AG04450 (cell line): ENCODE measurements at regions not wholly inside any gene's neighbourhood (a gene's known extent, or its start where the extent isn't known, plus 50 kb on each side); places are given as distances from the start of the nearest gene placed in this dataset.
"Not testable (repeated sequence)": the region's sequence is repeated elsewhere in the genome, so short reads cannot be mapped to it uniquely, and the experiment has no call there.

ENCODE experiments used
- CTCF ChIA-PET: fragments of 300-600, 350-600 bp; formaldehyde crosslinking; extraction: SDS; loops from one replicate; lab custom pipeline; 2022; ENCODE audit warnings: antibody characterized with exemption, inconsistent platforms; lab: Charles Lee
- POLR2A ChIA-PET: fragments of 350-600 bp; formaldehyde crosslinking; extraction: SDS; loops from one replicate; lab custom pipeline; 2021; ENCODE audit warnings: antibody characterized with exemption, inconsistent platforms; lab: Yijun Ruan, JAX
- DNase-seq: peaks from one replicate; pipeline ENCODE4 v3.0.0-alpha.2; 2011; ENCODE audit warnings: low read depth, low spot score
- H3K27ac ChIP-seq: one replicate; pipeline ENCODE4 v1.5.1; 2012; ENCODE audit warnings: low read depth, low read length, control low read depth
- H3K27me3 ChIP-seq: one replicate; pipeline ENCODE4 v1.6.0; 2012; ENCODE audit warnings: low read length; ENCODE audit not compliant: control insufficient read depth, insufficient read depth
- H3K4me3 ChIP-seq: 2 replicates; pipeline ENCODE4 v1.5.1; 2011; ENCODE audit warnings: mild to moderate bottlenecking, low read depth, low read length, control low read depth
- H3K9me3 ChIP-seq: 2 replicates; pipeline ENCODE4 v1.5.1; 2012; ENCODE audit warnings: low read length; ENCODE audit not compliant: control insufficient read depth, insufficient read depth
- CTCF ChIP-seq: IDR thresholded peaks from 2 replicates; pipeline ENCODE4 v1.5.1; 2011; ENCODE audit warnings: low read depth, low read length, control low read depth, inconsistent platforms

GRCh38 chr1:223018534-223018933, 124.5 kb downstream of the TLR5 start:
- Histone ChIP-seq H3K27me3 (no peaks in the 10 kb centered on the region), H3K4me3 (no peak overlapping the region), H3K27ac (no peak overlapping the region), H3K9me3 (peaks cover 4% of the 10 kb centered on the region; the same call in 1 of the 2 replicates)
- ChIA-PET POLR2A (no interaction called here), CTCF (no interaction called here)
- no peak for DNase-seq
- TF ChIP-seq CTCF, result no peak

GRCh38 chr1:223019256-223019655, 123.8 kb downstream of the TLR5 start:
- no peak overlapping the region for H3K27ac ChIP-seq
- H3K9me3 ChIP-seq, result peaks cover 4% of the 10 kb centered on the region
- no peak overlapping the region for H3K4me3 ChIP-seq
- ChIA-PET POLR2A (no interaction called here), CTCF (no interaction called here)
- TF ChIP-seq CTCF, result no peak
- no peaks in the 10 kb centered on the region for H3K27me3 ChIP-seq
- DNase-seq, result no peak

- no peak for TF ChIP-seq CTCF
- CTCF ChIA-PET, result no interaction called here
- POLR2A ChIA-PET, result no interaction called here
- H3K4me3 ChIP-seq, result no peak overlapping the region
- DNase-seq, result no peak
- H3K27me3 ChIP-seq, result no peaks in the 10 kb centered on the region
- H3K27ac ChIP-seq, result no peak overlapping the region
- H3K9me3 ChIP-seq, result peaks cover 4% of the 10 kb centered on the region
Measured at GRCh38 chr1:223020770-223021169, 122.3 kb downstream of the TLR5 start.

GRCh38 chr1:223022641-223023473, 120.2 kb downstream of the TLR5 start:
- Histone ChIP-seq H3K27me3 (no peaks in the 10 kb centered on the region), H3K4me3 (no peak overlapping the region), H3K9me3 (no peaks in the 10 kb centered on the region; the same call in 1 of the 2 replicates), H3K27ac (no peak overlapping the region)
- ChIA-PET CTCF (interaction anchor here (1.1 kb wide), 1 partner anchor 101 kb away, joined by 3 read pairs; no protein-coding TSS in a partner anchor), POLR2A (no interaction called here)
- TF ChIP-seq CTCF, result no peak
- DNase-seq, result no peak

- DNase-seq, result no peak
- Histone ChIP-seq H3K4me3 (no peak overlapping the region), H3K27me3 (no peaks in the 10 kb centered on the region), H3K9me3 (no peaks in the 10 kb centered on the region; the same call in 1 of the 2 replicates), H3K27ac (no peak overlapping the region)
- CTCF ChIA-PET, result interaction anchor here (1.1 kb wide), 1 partner anchor 100 kb away, joined by 3 read pairs; no protein-coding TSS in a partner anchor
- no peak for TF ChIP-seq CTCF
- POLR2A ChIA-PET, result no interaction called here
Measured at GRCh38 chr1:223023863-223024262, 119.2 kb downstream of the TLR5 start.

GRCh38 chr1:223024486-223024885, 118.6 kb downstream of the TLR5 start:
- CTCF ChIA-PET, H3K9me3 ChIP-seq, DNase-seq, POLR2A ChIA-PET, H3K27ac ChIP-seq, H3K4me3 ChIP-seq, H3K27me3 ChIP-seq: not testable (repeated sequence)

GRCh38 chr1:223025190-223025734, 117.8 kb downstream of the TLR5 start:
- H3K27ac ChIP-seq, CTCF ChIA-PET, POLR2A ChIA-PET, DNase-seq, H3K27me3 ChIP-seq, H3K4me3 ChIP-seq, H3K9me3 ChIP-seq: not testable (repeated sequence)
